ENCODE measurements at regions not wholly inside any gene's neighbourhood (a gene's known extent, or its start where the extent isn't known, plus 50 kb on each side); places are given as distances from the start of the nearest gene placed in this dataset.

DNA sequence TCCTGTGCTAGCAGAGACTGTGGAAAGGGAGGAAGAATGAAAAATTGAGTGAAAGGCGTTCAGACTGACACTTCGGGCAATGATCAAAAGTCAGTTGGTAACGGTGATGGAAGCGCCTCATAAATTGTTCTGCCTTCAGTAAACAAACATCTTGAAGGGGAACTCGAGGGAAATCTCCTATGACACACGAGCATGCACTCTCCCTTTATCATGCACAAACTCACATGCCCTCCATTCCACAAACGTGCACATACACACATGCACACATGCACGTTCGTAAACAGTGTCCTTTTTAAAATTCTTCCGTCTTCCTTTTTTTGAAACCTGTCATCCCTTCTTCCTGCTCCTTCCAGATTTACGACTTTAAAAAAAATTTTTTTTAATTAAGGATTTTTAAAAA lies 77.8 kb upstream of the TMEM45B start:
- Histone ChIP-seq H3K4me3 (no peak overlapping the region), H3K36me3 (ENCODE audit: low read depth, missing control alignments) (no peaks in the 10 kb centered on the region), H3K27me3 (no peaks in the 10 kb centered on the region), H3K4me1 (no peaks in the 10 kb centered on the region), H3K27ac (no peak overlapping the region), H3K9me3 (no peaks in the 10 kb centered on the region)
- WGBS, 2 donors, result 50 to 53% methylated on average over 11 of the region's 11 CpGs
- no peak for DNase-seq
- TF ChIP-seq POLR2A (IDR thresholded peaks at IDR 0.05), result no peak
- TF ChIP-seq, protein P1, sequence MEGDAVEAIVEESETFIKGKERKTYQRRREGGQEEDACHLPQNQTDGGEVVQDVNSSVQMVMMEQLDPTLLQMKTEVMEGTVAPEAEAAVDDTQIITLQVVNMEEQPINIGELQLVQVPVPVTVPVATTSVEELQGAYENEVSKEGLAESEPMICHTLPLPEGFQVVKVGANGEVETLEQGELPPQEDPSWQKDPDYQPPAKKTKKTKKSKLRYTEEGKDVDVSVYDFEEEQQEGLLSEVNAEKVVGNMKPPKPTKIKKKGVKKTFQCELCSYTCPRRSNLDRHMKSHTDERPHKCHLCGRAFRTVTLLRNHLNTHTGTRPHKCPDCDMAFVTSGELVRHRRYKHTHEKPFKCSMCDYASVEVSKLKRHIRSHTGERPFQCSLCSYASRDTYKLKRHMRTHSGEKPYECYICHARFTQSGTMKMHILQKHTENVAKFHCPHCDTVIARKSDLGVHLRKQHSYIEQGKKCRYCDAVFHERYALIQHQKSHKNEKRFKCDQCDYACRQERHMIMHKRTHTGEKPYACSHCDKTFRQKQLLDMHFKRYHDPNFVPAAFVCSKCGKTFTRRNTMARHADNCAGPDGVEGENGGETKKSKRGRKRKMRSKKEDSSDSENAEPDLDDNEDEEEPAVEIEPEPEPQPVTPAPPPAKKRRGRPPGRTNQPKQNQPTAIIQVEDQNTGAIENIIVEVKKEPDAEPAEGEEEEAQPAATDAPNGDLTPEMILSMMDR (IDR thresholded peaks at IDR 0.05), result no peak
- intact Hi-C loops (cut with DNase I; ENCODE audit: low total_unique reads), result no loop called here

DNA sequence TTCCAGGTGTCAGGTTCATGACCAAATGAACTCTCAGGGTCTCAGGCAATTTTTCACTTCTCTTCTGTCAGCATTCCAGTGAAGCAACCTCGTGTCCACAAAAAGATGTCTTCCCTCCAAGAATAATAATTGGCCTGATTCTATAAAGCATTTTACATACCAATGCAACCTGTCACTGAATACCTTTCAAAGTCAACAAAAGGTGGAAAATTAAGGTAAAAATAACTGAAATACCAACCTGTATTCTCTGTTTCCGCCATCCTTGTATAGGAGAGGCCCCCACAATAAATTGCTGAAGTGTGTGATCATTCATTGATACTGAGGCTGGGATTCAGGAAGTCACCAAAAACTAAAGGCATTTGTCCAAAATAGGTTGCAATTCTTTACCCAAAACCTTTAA lies 77.4 kb upstream of the TMEM45B start:
- TF ChIP-seq POLR2A (IDR thresholded peaks at IDR 0.05), result no peak
- TF ChIP-seq, protein P1 (IDR thresholded peaks at IDR 0.05), result no peak
- no peak for DNase-seq
- Histone ChIP-seq H3K4me3 (no peak overlapping the region), H3K27me3 (no peaks in the 10 kb centered on the region), H3K4me1 (no peaks in the 10 kb centered on the region), H3K27ac (no peak overlapping the region), H3K36me3 (ENCODE audit: low read depth, missing control alignments) (no peaks in the 10 kb centered on the region), H3K9me3 (no peaks in the 10 kb centered on the region)
- intact Hi-C loops (cut with DNase I; ENCODE audit: low total_unique reads), result no loop called here
- WGBS, 2 donors, result 73 to 77% methylated on average over 2 of the region's 2 CpGs

DNA sequence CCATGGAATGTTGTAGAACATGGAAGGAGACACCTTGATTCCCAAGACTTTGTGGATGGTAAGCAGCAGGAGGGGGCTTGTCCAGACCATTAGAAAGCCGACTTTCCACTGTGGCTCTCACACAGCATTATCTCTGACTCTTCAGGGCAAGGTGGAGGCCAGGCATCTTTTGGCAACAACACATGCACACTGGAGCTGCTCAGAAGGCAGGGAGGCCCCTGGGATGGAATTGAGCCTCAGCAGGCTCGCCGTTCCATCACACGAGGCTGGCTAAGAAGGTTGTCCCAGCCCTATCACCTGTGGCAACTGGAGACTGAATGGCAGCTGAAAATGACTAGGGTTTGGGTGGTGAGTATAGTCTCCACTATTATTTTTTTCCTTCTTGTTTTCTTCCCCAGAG lies 76.3 kb upstream of the TMEM45B start:
- Histone ChIP-seq H3K4me1 (no peaks in the 10 kb centered on the region), H3K9me3 (no peaks in the 10 kb centered on the region), H3K4me3 (no peak overlapping the region), H3K36me3 (ENCODE audit: low read depth, missing control alignments) (no peaks in the 10 kb centered on the region), H3K27ac (no peak overlapping the region), H3K27me3 (no peaks in the 10 kb centered on the region)
- 82 to 84% methylated on average over 4 of the region's 4 CpGs for WGBS, 2 donors
- DNase-seq, result no peak
- intact Hi-C loops (cut with DNase I; ENCODE audit: low total_unique reads), result no loop called here
- TF ChIP-seq POLR2A (IDR thresholded peaks at IDR 0.05), result no peak
- TF ChIP-seq, protein P1 (IDR thresholded peaks at IDR 0.05), result no peak

DNA sequence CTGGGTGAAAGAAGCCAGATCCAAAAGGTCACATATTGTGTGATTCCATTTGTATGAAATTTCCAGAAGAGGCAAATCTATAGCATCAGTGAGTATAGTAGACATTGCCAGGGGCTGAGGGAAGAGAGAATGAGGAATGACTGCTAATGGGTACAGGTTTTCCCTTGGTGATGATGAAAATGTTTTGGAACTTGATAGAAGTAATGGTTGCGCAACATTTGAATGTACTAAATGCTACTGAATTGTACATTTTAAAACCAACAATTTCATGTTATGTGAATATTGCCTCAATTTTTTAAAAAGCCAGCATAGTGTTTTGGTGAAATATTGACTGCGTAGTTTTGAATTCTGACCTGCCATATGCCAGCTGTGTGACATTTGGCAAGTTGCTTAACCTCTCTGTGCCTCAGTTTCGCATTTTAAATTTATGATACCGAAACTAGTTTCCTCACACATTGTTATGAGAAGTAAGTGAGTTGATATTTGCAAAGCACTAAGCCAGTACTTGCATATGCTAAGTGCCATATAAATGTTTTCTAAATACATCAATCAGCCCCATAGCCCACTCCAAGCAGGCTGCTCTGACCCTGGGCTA lies 75.4 kb upstream of the TMEM45B start:
- H3K4me1 ChIP-seq, result no peaks in the 10 kb centered on the region
- intact Hi-C loops (cut with DNase I; ENCODE audit: low total_unique reads), result no loop called here
- WGBS, 2 donors, result 94 to 98% methylated on average over 4 of the region's 4 CpGs
- no peak overlapping the region for H3K27ac ChIP-seq
- TF ChIP-seq, protein P1 (IDR thresholded peaks at IDR 0.05), result no peak
- TF ChIP-seq POLR2A (IDR thresholded peaks at IDR 0.05), result no peak
- H3K9me3 ChIP-seq, result no peaks in the 10 kb centered on the region
- H3K4me3 ChIP-seq, result no peak overlapping the region
- no peaks in the 10 kb centered on the region for H3K27me3 ChIP-seq
- no peaks in the 10 kb centered on the region for H3K36me3 ChIP-seq (ENCODE audit: low read depth, missing control alignments)
- DNase-seq, result no peak

DNA sequence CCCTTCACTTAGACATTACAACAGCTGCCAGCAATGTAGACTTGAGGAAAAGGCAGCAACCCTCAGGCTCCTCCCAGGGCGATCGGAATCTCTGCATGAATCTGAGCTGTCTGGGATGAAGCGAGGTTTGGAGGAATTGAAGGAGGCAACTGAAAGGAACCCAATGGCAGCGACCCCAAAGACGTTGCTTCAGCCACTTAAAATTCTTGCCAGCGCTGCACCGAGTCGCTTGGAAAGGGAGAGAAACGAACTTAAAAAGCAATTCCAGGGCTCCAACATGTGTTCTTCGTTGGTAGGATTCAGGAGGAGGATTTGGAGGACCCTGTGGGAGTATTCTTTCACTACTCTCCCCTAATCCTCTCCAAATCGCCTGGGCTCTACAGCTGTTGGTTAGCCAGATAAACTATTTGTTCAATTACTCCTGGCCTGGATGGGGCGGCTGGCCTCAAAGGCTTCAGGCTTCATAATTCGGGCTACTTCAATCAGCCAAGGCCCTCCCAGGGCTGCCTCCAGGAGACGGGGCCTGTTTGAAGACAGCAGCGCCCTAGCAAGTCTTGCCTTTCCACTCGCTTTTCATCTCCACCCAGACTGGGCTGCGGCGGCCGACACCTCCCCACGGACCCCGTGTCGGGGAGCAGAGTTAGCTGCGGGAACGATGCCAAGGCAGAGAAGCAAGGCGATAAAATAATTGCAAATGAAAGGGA lies 72.4 kb upstream of the TMEM45B start:
- Histone ChIP-seq H3K4me1 (no peaks in the 10 kb centered on the region), H3K9me3 (no peaks in the 10 kb centered on the region), H3K27ac (no peak overlapping the region), H3K36me3 (ENCODE audit: low read depth, missing control alignments) (no peaks in the 10 kb centered on the region), H3K27me3 (no peaks in the 10 kb centered on the region), H3K4me3 (no peak overlapping the region)
- 34 to 55% methylated on average over 25 of the region's 25 CpGs for WGBS, 2 donors
- no peak for TF ChIP-seq POLR2A (IDR thresholded peaks at IDR 0.05)
- TF ChIP-seq, protein P1 (IDR thresholded peaks at IDR 0.05), result no peak
- no peak for DNase-seq
- intact Hi-C loops (cut with DNase I; ENCODE audit: low total_unique reads), result no loop called here
